ENCODE measurements at regions not wholly inside any gene's neighbourhood (a gene's known extent, or its start where the extent isn't known, plus 50 kb on each side); places are given as distances from the start of the nearest gene placed in this dataset.

- TF ChIP-seq EP300 (IDR thresholded peaks at IDR 0.05) (no peak), CTCF (IDR thresholded peaks at IDR 0.05) (no peak), POLR2A (IDR thresholded peaks at IDR 0.05) (no peak)
These were observed 114.9 kb upstream of the ALX4 start for GRCh38 chr11:44424841-44425240.

Measured in stomach (tissue), 4 donors.